Adrenal gland (tissue), 5 donors: ENCODE measurements at regions not wholly inside any gene's neighbourhood (a gene's known extent, or its start where the extent isn't known, plus 50 kb on each side); places are given as distances from the start of the nearest gene placed in this dataset.

Experiments used
- CTCF ChIP-seq, 6 experiments: fragments of 450-650 bp in 4 of 6; fragments of 200-600 bp in 2 of 6; sonication (generic) in 1 of 6; IDR thresholded peaks; 1 replicate in 5 of 6; 2 replicates in 1 of 6; pipeline versions ENCODE4 v1.5.1 to v1.8.0; 2016 to 2021; ENCODE audit warnings: antibody characterized with exemption in 6 of 6, mild to moderate bottlenecking in 2 of 6, moderate library complexity in 1 of 6
- POLR2A ChIP-seq, 2 donors: fragments of 450-650 bp; IDR thresholded peaks; one replicate each; pipeline ENCODE4 v1.6.1; 2017; ENCODE audit warnings: antibody characterized with exemption in 2 of 2, mild to moderate bottlenecking in 2 of 2, moderate library complexity in 1 of 2
- donor health status: DM: no; HTN: no; CAD: no.

DNA sequence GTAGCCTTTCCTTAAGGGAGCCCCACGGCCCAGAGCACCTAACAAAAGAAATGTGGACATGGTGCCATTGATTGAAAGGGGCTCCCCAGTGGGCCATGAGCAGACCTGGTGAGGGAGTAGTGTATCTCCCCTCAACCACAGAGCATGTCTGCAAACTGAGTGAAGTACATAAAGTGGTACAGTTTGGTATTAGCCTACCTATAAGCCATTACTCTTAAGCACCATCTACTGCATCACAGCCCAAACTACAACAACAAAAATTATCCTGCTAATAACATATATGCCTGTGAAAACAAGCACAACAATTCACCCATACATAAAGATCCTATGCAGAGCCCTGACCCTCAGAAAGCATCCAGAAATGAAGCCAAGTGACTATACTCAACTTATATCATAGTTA is 407.8 kb downstream of the PTPRC start:
- TF ChIP-seq CTCF (IDR thresholded peaks at IDR 0.05), result no peak
- no peak for TF ChIP-seq POLR2A (IDR thresholded peaks at IDR 0.05)
